ENCODE measurements at regions not wholly inside any gene's neighbourhood (a gene's known extent, or its start where the extent isn't known, plus 50 kb on each side); places are given as distances from the start of the nearest gene placed in this dataset.

DNA sequence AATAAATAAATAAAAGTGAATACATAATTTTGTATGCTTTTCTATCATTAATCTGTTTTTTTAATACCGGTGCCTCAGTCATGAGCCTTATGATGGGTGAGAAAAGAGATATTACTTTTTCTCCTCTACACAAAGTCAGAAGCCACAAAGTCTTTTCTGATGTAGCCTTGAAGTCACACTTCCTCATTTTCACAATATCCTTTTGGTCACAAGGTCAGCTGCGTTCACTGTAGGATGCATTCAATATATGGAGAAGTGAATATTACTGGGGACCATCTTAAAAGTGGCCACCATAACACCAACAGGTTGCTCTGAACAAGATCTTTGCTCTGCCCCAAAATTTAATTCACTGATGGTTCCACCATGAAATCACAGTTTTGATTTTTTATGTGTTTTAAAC is 83.3 kb upstream of the TNR start (continued):
- TF ChIP-seq, protein P1, sequence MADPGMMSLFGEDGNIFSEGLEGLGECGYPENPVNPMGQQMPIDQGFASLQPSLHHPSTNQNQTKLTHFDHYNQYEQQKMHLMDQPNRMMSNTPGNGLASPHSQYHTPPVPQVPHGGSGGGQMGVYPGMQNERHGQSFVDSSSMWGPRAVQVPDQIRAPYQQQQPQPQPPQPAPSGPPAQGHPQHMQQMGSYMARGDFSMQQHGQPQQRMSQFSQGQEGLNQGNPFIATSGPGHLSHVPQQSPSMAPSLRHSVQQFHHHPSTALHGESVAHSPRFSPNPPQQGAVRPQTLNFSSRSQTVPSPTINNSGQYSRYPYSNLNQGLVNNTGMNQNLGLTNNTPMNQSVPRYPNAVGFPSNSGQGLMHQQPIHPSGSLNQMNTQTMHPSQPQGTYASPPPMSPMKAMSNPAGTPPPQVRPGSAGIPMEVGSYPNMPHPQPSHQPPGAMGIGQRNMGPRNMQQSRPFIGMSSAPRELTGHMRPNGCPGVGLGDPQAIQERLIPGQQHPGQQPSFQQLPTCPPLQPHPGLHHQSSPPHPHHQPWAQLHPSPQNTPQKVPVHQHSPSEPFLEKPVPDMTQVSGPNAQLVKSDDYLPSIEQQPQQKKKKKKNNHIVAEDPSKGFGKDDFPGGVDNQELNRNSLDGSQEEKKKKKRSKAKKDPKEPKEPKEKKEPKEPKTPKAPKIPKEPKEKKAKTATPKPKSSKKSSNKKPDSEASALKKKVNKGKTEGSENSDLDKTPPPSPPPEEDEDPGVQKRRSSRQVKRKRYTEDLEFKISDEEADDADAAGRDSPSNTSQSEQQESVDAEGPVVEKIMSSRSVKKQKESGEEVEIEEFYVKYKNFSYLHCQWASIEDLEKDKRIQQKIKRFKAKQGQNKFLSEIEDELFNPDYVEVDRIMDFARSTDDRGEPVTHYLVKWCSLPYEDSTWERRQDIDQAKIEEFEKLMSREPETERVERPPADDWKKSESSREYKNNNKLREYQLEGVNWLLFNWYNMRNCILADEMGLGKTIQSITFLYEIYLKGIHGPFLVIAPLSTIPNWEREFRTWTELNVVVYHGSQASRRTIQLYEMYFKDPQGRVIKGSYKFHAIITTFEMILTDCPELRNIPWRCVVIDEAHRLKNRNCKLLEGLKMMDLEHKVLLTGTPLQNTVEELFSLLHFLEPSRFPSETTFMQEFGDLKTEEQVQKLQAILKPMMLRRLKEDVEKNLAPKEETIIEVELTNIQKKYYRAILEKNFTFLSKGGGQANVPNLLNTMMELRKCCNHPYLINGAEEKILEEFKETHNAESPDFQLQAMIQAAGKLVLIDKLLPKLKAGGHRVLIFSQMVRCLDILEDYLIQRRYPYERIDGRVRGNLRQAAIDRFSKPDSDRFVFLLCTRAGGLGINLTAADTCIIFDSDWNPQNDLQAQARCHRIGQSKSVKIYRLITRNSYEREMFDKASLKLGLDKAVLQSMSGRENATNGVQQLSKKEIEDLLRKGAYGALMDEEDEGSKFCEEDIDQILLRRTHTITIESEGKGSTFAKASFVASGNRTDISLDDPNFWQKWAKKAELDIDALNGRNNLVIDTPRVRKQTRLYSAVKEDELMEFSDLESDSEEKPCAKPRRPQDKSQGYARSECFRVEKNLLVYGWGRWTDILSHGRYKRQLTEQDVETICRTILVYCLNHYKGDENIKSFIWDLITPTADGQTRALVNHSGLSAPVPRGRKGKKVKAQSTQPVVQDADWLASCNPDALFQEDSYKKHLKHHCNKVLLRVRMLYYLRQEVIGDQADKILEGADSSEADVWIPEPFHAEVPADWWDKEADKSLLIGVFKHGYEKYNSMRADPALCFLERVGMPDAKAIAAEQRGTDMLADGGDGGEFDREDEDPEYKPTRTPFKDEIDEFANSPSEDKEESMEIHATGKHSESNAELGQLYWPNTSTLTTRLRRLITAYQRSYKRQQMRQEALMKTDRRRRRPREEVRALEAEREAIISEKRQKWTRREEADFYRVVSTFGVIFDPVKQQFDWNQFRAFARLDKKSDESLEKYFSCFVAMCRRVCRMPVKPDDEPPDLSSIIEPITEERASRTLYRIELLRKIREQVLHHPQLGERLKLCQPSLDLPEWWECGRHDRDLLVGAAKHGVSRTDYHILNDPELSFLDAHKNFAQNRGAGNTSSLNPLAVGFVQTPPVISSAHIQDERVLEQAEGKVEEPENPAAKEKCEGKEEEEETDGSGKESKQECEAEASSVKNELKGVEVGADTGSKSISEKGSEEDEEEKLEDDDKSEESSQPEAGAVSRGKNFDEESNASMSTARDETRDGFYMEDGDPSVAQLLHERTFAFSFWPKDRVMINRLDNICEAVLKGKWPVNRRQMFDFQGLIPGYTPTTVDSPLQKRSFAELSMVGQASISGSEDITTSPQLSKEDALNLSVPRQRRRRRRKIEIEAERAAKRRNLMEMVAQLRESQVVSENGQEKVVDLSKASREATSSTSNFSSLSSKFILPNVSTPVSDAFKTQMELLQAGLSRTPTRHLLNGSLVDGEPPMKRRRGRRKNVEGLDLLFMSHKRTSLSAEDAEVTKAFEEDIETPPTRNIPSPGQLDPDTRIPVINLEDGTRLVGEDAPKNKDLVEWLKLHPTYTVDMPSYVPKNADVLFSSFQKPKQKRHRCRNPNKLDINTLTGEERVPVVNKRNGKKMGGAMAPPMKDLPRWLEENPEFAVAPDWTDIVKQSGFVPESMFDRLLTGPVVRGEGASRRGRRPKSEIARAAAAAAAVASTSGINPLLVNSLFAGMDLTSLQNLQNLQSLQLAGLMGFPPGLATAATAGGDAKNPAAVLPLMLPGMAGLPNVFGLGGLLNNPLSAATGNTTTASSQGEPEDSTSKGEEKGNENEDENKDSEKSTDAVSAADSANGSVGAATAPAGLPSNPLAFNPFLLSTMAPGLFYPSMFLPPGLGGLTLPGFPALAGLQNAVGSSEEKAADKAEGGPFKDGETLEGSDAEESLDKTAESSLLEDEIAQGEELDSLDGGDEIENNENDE (IDR thresholded peaks at IDR 0.05; ENCODE audit: insufficient replicate concordance, low read length), result no peak
- TF ChIP-seq, protein P2, sequence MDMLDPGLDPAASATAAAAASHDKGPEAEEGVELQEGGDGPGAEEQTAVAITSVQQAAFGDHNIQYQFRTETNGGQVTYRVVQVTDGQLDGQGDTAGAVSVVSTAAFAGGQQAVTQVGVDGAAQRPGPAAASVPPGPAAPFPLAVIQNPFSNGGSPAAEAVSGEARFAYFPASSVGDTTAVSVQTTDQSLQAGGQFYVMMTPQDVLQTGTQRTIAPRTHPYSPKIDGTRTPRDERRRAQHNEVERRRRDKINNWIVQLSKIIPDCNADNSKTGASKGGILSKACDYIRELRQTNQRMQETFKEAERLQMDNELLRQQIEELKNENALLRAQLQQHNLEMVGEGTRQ (IDR thresholded peaks at IDR 0.05; ENCODE audit: low read length), result no peak
- TF ChIP-seq BRCA1 (IDR thresholded peaks at IDR 0.05; ENCODE audit: low read depth, low read length) (no peak), EZH2 (IDR thresholded peaks at IDR 0.05; ENCODE audit: low read depth, low read length, severe bottlenecking) (no peak)
